GM18498 (cell line): ENCODE measurements at regions not wholly inside any gene's neighbourhood (a gene's known extent, or its start where the extent isn't known, plus 50 kb on each side); places are given as distances from the start of the nearest gene placed in this dataset.
A peak's percentile ranks its signal among the peaks of the same experiment; 100 is the strongest.

Source experiments
- ATAC-seq: cut with Tn5 transposase; IDR thresholded peaks from one replicate; pipeline ENCODE4 v1.9.1; 2021; ENCODE audit warnings: mild to moderate bottlenecking, moderate library complexity; ENCODE audit not compliant: unreplicated experiment

DNA sequence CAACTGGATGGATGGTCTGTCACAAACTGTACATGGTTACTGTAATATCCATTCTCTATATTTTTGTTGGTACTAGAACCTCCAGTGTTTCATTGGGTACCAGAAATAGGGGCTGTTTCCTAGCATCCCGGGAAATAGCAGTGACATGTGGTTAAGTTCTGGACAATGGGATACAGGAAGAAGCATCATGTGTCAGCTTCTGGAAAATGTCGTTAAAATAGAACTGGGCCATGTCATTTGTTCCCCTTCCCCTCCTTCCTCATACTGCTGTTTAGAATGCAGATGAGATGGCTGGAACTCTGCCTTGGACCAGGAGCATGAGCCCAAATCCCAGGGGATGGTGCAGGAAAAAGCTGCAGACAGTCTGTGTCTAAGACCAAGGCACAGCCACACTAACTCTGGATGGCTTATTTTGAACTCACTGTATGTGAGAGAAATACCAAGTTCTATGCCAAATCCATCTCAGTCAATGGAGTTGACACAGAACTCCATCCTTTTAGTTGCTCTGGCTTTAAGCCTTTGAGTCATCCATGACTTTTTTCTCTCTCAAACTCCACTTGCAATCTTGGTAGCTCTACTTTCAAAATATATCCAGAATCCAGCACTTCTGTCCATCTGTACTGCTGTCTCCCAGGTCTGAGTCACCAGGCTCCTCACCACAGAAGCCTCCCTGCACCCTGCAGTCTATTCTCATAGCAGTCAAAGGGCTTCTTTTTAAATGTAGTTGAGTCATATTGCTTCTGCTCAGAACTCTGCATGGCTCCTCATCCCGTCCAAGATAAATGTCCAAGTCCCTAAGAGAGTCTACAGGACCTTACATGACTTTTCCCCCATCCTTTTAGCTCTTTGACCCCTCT, 184.2 kb downstream of the NSG2 start:
- no peak for ATAC-seq

DNA sequence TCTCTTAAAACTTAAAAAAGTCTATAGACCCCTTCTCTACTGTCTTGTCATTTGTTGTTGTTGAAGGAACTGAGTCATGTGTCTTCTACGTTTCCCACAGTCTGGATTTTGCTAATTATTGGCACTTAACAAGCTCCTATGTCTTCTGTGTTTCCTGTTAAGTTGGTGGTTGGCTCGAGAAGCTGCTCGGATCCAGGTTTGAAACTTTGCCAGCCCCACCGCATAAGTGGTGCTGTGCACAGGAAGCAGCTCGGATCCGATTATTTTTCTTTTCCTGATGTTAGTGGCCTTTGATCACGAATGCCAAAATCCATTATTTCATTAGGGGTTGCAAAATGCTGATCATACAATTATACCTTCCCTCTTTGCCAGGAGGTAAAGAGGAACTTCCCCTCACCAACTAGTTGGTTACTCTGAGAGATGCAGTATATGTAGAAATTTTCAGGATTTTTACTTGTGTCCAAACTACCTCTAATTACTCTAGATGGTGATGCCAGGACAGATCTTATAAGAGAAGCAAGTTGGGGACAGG, 186.5 kb downstream of the NSG2 start:
- no peak for ATAC-seq

DNA sequence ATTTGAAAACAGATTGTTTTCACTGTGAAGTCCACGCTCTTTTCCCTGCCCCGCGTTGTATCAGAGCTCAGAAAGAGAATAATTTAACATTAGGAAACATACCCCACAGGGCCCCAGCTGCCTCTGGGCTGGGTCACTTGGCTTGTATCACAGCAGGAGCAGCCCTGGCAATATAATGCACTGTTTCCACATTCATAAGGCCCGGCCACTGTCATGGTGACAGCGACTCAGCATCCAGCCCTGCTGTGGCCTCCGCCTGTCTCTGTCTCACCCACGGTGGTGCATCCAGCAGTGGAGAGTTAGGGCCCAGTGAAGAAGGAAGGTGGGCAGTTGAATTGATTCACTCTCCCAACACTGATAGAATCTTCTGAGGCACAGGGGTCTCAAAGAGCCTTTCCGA, 188.9 kb downstream of the NSG2 start:
- ATAC-seq, result no peak

DNA sequence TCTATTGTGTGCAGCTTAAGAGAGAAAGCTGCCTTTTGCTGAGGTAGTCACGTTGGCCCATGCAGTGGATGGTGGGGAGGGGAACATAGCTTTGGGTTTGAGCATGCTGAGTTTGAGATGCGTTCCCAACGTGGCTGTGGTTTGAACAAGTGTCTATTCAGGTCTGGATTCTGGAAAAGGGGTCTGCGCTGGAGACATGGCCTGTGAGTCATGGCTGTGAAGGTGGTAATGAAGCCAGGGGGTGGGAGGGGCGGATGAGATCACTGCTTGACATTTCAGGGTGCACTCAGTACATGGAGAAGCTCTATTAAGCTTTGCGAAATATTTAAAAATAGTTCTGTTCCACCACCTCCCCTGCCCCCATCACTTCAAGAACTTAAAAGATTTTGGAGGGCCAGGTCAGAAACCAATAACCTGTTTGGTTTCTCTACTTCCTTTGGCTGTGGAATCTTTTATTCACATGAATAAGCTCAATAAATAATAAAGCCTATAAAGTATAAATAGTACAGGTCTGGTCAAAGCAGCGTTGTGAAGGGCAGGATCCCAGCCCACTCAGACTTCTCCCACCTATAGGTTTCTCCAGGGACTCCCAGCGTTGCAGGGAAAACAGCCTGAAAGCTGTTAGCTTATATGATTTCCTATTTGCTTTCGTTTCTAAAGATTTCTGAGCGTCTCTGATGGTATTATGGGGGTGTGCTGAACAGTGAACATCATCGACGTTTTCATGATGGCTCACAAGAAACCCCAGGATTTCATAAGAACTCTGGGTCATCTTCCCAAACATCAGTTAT, 189.9 kb downstream of the NSG2 start:
- no peak for ATAC-seq

DNA sequence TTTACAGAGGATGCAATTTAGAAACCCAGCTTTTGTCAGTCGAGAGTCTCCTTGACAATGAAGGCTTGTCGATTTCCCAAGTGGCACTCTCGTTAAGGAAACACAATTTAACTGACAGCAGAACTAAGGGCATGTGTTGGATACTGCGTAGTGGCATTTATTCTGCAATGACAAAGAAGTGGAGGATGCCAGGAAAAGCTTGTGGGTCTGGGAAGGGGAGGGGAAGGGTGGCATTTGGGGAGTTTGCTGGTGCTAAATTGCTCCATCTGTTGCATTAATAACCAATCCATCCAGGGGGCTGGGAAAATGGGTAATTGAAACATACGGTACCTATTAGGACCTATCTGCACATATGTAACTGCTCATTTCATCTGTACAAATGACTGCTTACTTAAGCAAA, 190.6 kb downstream of the NSG2 start:
- ATAC-seq, result no peak

GRCh38 chr5:174239718-174240117, 194.2 kb downstream of the NSG2 start:
- ATAC-seq, result no peak

GRCh38 chr5:174242573-174242972, 197.1 kb downstream of the NSG2 start:
- ATAC-seq, result no peak

DNA sequence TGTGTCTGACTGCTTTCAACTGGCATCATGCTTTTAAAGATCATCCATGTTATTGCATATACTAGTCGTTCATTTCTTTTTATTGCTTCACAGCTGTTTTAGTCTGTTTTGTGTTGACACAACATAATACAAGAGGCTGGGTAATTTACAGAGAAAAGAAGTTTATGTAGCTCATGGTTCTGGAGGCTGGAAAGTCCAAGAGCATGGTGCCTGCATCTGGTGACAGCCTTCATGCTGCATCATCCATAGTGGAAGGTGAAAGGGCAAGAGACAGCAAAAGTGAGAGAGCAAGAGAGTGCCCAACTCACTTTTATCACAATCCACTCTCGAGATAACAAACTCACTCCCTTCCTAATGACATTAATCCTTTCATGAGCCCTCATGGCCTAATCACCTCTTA, 198.4 kb downstream of the NSG2 start:
- no peak for ATAC-seq

DNA sequence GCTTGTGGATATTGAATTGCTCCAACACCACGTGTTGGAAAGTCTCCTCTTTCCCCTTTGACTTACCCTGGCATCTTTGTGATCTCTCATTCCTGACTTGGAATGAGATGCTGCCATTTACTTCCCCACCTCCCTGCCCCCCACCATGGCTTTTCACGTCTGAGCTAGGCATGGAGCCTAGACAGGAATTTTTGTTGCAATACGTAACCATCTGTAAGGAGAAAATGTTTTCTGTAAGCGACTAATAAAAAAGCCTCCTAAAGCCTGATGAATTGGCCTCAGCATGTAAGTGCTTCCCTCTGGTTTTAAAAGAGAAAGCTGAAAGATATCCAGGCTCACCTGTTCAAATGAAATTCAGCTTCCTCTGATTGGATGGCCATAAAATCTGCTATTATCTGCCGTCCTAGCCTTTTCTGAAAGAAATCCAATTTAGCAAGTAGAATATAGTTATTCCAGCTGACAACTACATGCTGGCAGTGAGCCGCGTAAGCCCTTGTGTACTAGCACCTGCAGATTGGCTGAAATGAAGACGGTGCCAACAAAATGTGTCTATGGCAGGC, 200.1 kb downstream of the NSG2 start:
- no peak for ATAC-seq

DNA sequence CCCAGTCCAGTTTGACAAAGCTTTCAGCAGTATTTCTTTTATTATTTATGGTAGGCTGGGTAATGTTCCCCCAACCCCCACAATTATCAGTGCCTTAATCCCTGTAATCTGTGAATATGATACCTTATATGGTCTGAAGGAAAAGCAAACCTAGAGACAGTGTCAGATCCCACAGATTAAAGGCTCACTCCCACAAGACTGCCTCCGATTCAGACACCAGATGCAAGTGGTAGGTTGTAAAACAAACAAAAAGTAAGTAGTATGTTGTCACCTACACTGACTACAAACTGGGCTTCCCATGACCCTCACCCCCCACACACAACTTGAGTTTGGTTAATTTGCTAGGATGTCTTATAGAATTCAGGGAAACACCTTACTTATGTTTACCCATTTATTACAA, 201.2 kb downstream of the NSG2 start:
- ATAC-seq, result no peak

DNA sequence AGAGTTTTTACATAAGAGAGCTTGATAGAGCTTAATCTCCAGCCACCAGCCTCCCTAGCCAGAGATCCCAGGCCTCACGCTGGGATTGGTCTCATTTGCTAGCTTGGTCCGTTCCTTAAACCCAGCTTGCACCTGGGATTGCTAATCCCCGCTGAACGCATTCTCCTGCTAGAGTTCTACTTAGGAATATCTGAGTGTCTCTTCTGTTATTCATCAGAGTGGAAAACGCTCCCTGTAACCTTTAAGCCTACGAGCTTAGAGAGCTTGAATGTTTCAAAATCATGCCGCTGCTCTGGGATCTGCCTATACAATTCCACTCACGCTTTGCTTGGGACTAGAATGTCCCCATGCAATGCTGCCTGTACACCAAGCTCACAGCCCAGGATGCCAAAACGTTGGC, 201.8 kb downstream of the NSG2 start:
- no peak for ATAC-seq

- ATAC-seq, result no peak
These were observed 205.9 kb downstream of the NSG2 start for GRCh38 chr5:174251305-174252000.

DNA sequence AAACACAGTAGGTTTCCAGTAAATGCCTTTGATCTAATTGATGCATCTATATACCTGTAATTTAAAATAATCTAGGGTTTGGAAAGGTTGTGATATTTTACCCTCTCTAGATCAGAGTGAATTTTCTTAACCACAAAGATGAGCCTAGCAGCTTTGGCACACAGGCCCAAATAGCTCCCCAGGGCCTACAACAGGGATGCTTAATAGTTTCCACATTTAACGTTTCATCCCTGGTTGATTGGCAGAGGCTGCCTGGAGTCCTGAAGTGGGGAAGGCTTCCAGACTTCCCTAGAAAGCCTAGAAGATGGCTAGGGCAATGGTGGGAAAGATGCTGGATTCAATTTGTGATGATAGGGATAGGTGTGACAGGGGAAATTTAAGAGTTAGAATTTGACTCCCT, 206.6 kb downstream of the NSG2 start:
- no peak for ATAC-seq

GRCh38 chr5:174259696-174260420, 214.4 kb downstream of the NSG2 start:
- ATAC-seq, result no peak

- no peak for ATAC-seq
These were observed 225.8 kb downstream of the NSG2 start for GRCh38 chr5:174271316-174271715.

DNA sequence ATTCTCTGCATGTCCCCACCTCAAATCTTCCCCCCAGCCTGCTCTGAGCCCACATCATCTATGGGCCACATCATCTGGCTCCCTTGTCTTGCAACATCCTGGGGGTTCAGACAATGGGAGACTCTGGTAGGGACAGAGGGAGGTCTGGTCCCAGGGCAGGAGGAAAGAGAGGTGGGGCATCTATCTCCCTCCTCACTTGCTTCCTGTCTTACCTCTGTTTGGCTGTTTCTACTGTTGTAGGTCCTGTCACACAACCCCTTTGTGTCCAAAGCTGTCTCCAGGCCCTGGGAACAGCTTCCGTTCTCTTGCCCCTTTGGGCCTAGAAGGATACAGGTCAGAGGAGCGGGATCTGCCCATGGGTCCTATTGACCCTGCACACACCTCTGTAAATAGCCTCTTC, 227.2 kb downstream of the NSG2 start:
- peak; percentile 22 for ATAC-seq

GRCh38 chr5:174273325-174273724, 227.8 kb downstream of the NSG2 start:
- peak; percentile 88 for ATAC-seq

- no peak for ATAC-seq
These were observed 230.5 kb downstream of the NSG2 start for GRCh38 chr5:174275959-174276358.

- no peak for ATAC-seq
These were observed 235.7 kb downstream of the NSG2 start for GRCh38 chr5:174281089-174281760.

DNA sequence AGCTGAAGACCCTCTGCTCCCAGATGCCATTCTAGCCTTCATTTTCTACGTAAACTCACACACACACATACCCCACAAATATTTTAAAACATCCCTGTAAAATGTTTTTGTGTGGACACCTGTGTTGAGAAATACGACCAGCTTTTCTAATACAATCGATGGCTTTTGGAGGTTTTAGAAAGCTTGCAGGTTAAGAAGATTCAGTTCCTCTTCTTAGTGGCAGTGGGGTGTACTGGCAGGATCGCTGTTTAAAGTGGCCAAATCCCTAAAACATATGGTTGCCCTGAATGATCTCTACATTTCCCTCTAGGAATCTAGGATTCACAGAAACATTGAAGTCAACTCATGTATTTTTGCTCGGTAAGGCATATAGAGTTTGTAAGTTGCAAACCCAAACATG, 236.3 kb downstream of the NSG2 start:
- no peak for ATAC-seq
